ENCODE measurements at regions not wholly inside any gene's neighbourhood (a gene's known extent, or its start where the extent isn't known, plus 50 kb on each side); places are given as distances from the start of the nearest gene placed in this dataset.

DNA sequence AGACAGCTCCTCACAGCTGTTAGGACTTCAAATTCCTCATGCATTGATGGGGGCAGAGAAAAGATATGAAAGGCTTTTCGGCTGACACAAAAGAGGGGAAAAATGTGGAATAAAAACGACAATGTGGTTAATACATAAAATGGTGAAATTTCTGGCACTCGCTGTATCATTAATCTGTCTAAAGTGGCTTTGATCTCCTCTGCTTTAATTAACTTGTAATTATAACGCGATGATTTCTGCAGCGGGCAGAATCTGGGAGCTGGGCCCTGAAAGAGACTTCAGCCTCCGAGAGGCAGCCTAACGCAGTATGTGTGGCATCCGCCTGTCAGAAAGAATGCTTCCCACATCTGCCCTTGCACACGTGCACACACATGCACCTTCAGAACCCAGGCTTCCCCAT is 144.1 kb upstream of the IGSF21 start:
- TF ChIP-seq POLR2AphosphoS5 (IDR thresholded peaks at IDR 0.05): no peak
- TF ChIP-seq, protein P1, sequence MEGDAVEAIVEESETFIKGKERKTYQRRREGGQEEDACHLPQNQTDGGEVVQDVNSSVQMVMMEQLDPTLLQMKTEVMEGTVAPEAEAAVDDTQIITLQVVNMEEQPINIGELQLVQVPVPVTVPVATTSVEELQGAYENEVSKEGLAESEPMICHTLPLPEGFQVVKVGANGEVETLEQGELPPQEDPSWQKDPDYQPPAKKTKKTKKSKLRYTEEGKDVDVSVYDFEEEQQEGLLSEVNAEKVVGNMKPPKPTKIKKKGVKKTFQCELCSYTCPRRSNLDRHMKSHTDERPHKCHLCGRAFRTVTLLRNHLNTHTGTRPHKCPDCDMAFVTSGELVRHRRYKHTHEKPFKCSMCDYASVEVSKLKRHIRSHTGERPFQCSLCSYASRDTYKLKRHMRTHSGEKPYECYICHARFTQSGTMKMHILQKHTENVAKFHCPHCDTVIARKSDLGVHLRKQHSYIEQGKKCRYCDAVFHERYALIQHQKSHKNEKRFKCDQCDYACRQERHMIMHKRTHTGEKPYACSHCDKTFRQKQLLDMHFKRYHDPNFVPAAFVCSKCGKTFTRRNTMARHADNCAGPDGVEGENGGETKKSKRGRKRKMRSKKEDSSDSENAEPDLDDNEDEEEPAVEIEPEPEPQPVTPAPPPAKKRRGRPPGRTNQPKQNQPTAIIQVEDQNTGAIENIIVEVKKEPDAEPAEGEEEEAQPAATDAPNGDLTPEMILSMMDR (IDR thresholded peaks at IDR 0.05): no peak

Measured in breast epithelium (tissue), 3 donors.